H9 (cell line): ENCODE measurements at regions not wholly inside any gene's neighbourhood (a gene's known extent, or its start where the extent isn't known, plus 50 kb on each side); places are given as distances from the start of the nearest gene placed in this dataset.
"Not testable (repeated sequence)": the region's sequence is repeated elsewhere in the genome, so short reads cannot be mapped to it uniquely, and the experiment has no call there.

Source experiments
- DNase-seq: peaks from one replicate; pipeline ENCODE4 v3.0.0-alpha.2; 2017
- H2AFZ ChIP-seq: one replicate; pipeline ENCODE4 v1.6.1; 2013; ENCODE audit warnings: mild to moderate bottlenecking, low read length, control low read depth, moderate library complexity
- H2AK5ac ChIP-seq: 2 replicates; pipeline ENCODE4 v1.6.1; 2013; ENCODE audit warnings: low read length, control low read depth, mixed read lengths; ENCODE audit not compliant: insufficient read length
- H2BK120ac ChIP-seq: one replicate; pipeline ENCODE4 v1.6.1; 2013; ENCODE audit warnings: low read depth, mild to moderate bottlenecking, low read length, control low read depth, inconsistent platforms; ENCODE audit not compliant: poor library complexity, severe bottlenecking
- H2BK12ac ChIP-seq: 2 replicates; pipeline ENCODE4 v1.6.1; 2013; ENCODE audit warnings: low read length, control low read depth, mixed read lengths, low read depth; ENCODE audit not compliant: insufficient read length
- H2BK15ac ChIP-seq: 2 replicates; pipeline ENCODE4 v1.6.1; 2013; ENCODE audit warnings: low read depth, low read length, control low read depth
- H2BK20ac ChIP-seq: one replicate; pipeline ENCODE4 v1.6.1; 2013; ENCODE audit warnings: low read depth, mild to moderate bottlenecking, low read length, control low read depth, inconsistent platforms; ENCODE audit not compliant: poor library complexity, severe bottlenecking
- H2BK5ac ChIP-seq: 2 replicates; pipeline ENCODE4 v1.6.1; 2013; ENCODE audit warnings: low read length, control low read depth, mixed read lengths; ENCODE audit not compliant: insufficient read length
- H3K14ac ChIP-seq: 2 replicates; pipeline ENCODE4 v1.6.1; 2013; ENCODE audit warnings: low read length, control low read depth; ENCODE audit not compliant: insufficient read depth
- H3K18ac ChIP-seq: 2 replicates; pipeline ENCODE4 v1.6.1; 2013; ENCODE audit warnings: low read depth, mild to moderate bottlenecking, mixed read lengths, low read length, control low read depth; ENCODE audit not compliant: insufficient read length
- H3K23ac ChIP-seq: 2 replicates; pipeline ENCODE4 v1.6.1; 2013; ENCODE audit warnings: low read length, control low read depth, mixed read lengths, low read depth; ENCODE audit not compliant: insufficient read length
- H3K23me2 ChIP-seq: 2 replicates; pipeline ENCODE4 v1.6.1; 2013; ENCODE audit warnings: low read depth, mild to moderate bottlenecking, mixed read lengths, low read length, control low read depth; ENCODE audit not compliant: insufficient read length, poor library complexity, severe bottlenecking
- H3K27ac ChIP-seq: 2 replicates; pipeline ENCODE4 v1.5.1; 2013; ENCODE audit warnings: low read length, control low read depth, mixed read lengths, low read depth; ENCODE audit not compliant: insufficient read length
- H3K27me3 ChIP-seq: 2 replicates; pipeline ENCODE4 v1.6.1; 2013; ENCODE audit warnings: low read length, control low read depth, inconsistent platforms; ENCODE audit not compliant: insufficient read depth
- H3K4ac ChIP-seq: 2 replicates; pipeline ENCODE4 v1.6.1; 2013; ENCODE audit warnings: low read depth, mild to moderate bottlenecking, control low read depth, inconsistent platforms, low read length, moderate library complexity
- H3K4me1 ChIP-seq: 2 replicates; pipeline ENCODE4 v1.6.1; 2013; ENCODE audit warnings: low read length, control low read depth, inconsistent platforms; ENCODE audit not compliant: insufficient read depth
- H3K4me2 ChIP-seq: 2 replicates; pipeline ENCODE4 v1.6.1; 2013; ENCODE audit warnings: low read length, control low read depth, mixed read lengths; ENCODE audit not compliant: insufficient read length, insufficient read depth
- H3K56ac ChIP-seq: 2 replicates; pipeline ENCODE4 v1.6.1; 2013; ENCODE audit warnings: low read depth, mild to moderate bottlenecking, mixed read lengths, low read length, control low read depth; ENCODE audit not compliant: insufficient read length
- H3K79me1 ChIP-seq: 2 replicates; pipeline ENCODE4 v1.6.1; 2013; ENCODE audit warnings: low read depth, mild to moderate bottlenecking, moderate library complexity, low read length, control low read depth, inconsistent platforms; ENCODE audit not compliant: insufficient read depth, poor library complexity, severe bottlenecking
- H3K79me2 ChIP-seq: 2 replicates; pipeline ENCODE4 v1.6.1; 2013; ENCODE audit warnings: low read length, control low read depth, inconsistent platforms; ENCODE audit not compliant: insufficient read depth
- H3K9ac ChIP-seq: 2 replicates; pipeline ENCODE4 v1.6.1; 2013; ENCODE audit warnings: low read length, control low read depth, mixed read lengths; ENCODE audit not compliant: insufficient read length; ENCODE audit errors: extremely low read depth
- H3K9me3 ChIP-seq: one replicate; pipeline ENCODE4 v1.6.1; 2013; ENCODE audit warnings: low read depth, low read length, inconsistent platforms; ENCODE audit not compliant: control insufficient read depth
- H3T11ph ChIP-seq: one replicate; pipeline ENCODE4 v1.6.1; 2013; ENCODE audit warnings: mild to moderate bottlenecking, low read length, control low read depth, inconsistent platforms
- H4K20me1 ChIP-seq: one replicate; pipeline ENCODE4 v1.6.1; 2013; ENCODE audit not compliant: control insufficient read depth, insufficient read length, insufficient read depth
- H4K5ac ChIP-seq: 2 replicates; pipeline ENCODE4 v1.6.1; 2013; ENCODE audit warnings: low read depth, mild to moderate bottlenecking, mixed read lengths, low read length, control low read depth; ENCODE audit not compliant: insufficient read length
- H4K8ac ChIP-seq: replicated peaks from 2 replicates; pipeline ENCODE4 v1.6.1; 2013; ENCODE audit warnings: low read length, control low read depth, mixed read lengths, low read depth; ENCODE audit not compliant: insufficient read length
- H4K91ac ChIP-seq: 2 replicates; pipeline ENCODE4 v1.6.1; 2013; ENCODE audit warnings: low read depth, mild to moderate bottlenecking, moderate library complexity, mixed read lengths, low read length, control low read depth; ENCODE audit not compliant: insufficient read length
- H3K27ac Mint-ChIP-seq, 3 experiments: 2 replicates in 2 of 3; 3 replicates in 1 of 3; pipeline ENCODE4 v1.8.0; 2020 to 2021; ENCODE audit warnings: mixed read lengths in 3 of 3, mild to moderate bottlenecking in 1 of 3, moderate library complexity in 1 of 3
- H3K27me3 Mint-ChIP-seq: 2 replicates; pipeline ENCODE4 v1.8.0; 2021; ENCODE audit warnings: low read depth, mild to moderate bottlenecking, moderate library complexity, mixed read lengths
- H3K36me3 Mint-ChIP-seq, 3 experiments: 2 replicates in 2 of 3; 3 replicates in 1 of 3; pipeline ENCODE4 v1.8.0; 2020 to 2021; ENCODE audit warnings: low read depth in 3 of 3, mixed read lengths in 3 of 3; ENCODE audit not compliant: insufficient read depth in 1 of 3
- H3K4me1 Mint-ChIP-seq, 2 experiments: 2 replicates each; pipeline ENCODE4 v1.8.0; 2020; ENCODE audit warnings: mixed read lengths in 2 of 2
- H3K4me3 Mint-ChIP-seq, 2 experiments: 2 replicates in 1 of 2; 3 replicates in 1 of 2; pipeline ENCODE4 v1.8.0; 2020 to 2021; ENCODE audit warnings: mild to moderate bottlenecking in 2 of 2, mixed read lengths in 2 of 2, moderate library complexity in 1 of 2
- H3K9me3 Mint-ChIP-seq, 2 experiments: 2 replicates in 1 of 2; 3 replicates in 1 of 2; pipeline ENCODE4 v1.8.0; 2020; ENCODE audit warnings: mild to moderate bottlenecking in 2 of 2, mixed read lengths in 2 of 2, moderate library complexity in 1 of 2
- CTCF ChIP-seq: fragments of 200-600 bp; sonication (generic); conservative IDR thresholded peaks from 3 replicates; pipeline ENCODE4 v1.8.0; 2021; ENCODE audit warnings: antibody characterized with exemption, mild to moderate bottlenecking
- WGBS: extraction: QIAGEN DNeasy Blood & Tissue Kit; methylation state at CpG from one replicate; pipeline ENCODE4 v1.1.7; 2013; ENCODE audit warnings: missing lambda C conversion rate, low lambda C conversion rate, mixed read lengths; ENCODE audit not compliant: insufficient read length; ENCODE audit errors: extremely low coverage; 5-methylcytosine and 5-hydroxymethylcytosine counted together

DNA sequence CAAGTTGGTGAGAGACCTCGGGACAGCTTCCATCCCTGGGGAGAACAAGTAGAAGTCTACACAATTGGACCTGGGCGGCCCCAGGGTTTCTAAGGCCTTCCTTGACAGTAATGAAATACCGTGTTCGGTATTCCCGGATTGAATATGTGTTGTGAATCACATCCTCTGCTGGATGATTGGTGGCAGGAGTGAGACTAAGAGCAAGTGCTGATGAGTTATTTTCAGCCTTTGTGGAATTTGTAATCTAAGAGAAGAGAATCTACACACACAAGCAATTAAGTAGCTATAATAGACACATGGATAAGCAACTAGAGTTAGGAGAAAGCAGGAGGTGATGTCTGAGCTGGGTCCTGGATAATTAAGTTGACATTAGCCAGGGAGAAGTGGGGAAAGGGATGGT lies 64.8 kb upstream of the VWC2 start:
- no peaks in the 10 kb centered on the region for H4K20me1 ChIP-seq
- H2BK15ac ChIP-seq: no peak overlapping the region
- H2AFZ ChIP-seq: no peak overlapping the region
- no peak for TF ChIP-seq CTCF
- no peaks in the 10 kb centered on the region for H3K79me1 ChIP-seq
- no peak overlapping the region for H3T11ph ChIP-seq
- no peak overlapping the region for H3K4me3 Mint-ChIP-seq
- no peak overlapping the region for H4K91ac ChIP-seq
- H3K27ac ChIP-seq: no peak overlapping the region
- H3K9ac ChIP-seq: no peak overlapping the region
- H3K27ac Mint-ChIP-seq: no peak overlapping the region
- H3K36me3 Mint-ChIP-seq: peaks cover 0 to 6% (median 1%) of the 10 kb centered on the region in 3 experiments; a peak in 3 of 7 replicates
- H4K8ac ChIP-seq: no peak overlapping the region
- no peaks in the 10 kb centered on the region for H3K79me2 ChIP-seq
- no peak for DNase-seq
- H2BK20ac ChIP-seq: no peak overlapping the region
- no peak overlapping the region for H3K23ac ChIP-seq
- H3K4me1 Mint-ChIP-seq: peaks cover 8 to 9% of the 10 kb centered on the region in 2 experiments
- H3K4me2 ChIP-seq: no peak overlapping the region
- no peak overlapping the region for H2BK120ac ChIP-seq
- peaks cover 19% of the 10 kb centered on the region for H3K27me3 Mint-ChIP-seq
- no peak overlapping the region for H3K14ac ChIP-seq
- no peaks in the 10 kb centered on the region for H3K27me3 ChIP-seq
- WGBS: no CpG with 5 or more reads among the region's 5 CpGs
- no peak overlapping the region for H2BK5ac ChIP-seq
- H4K5ac ChIP-seq: no peak overlapping the region
- H3K9me3 ChIP-seq: no peaks in the 10 kb centered on the region
- no peak overlapping the region for H2AK5ac ChIP-seq
- no peak overlapping the region for H3K18ac ChIP-seq
- no peak overlapping the region for H3K56ac ChIP-seq
- H2BK12ac ChIP-seq: no peak overlapping the region
- H3K9me3 Mint-ChIP-seq: peaks cover 0 to 6% of the 10 kb centered on the region in 2 experiments; a peak in 2 of 5 replicates
- no peak overlapping the region for H3K4ac ChIP-seq
- H3K23me2 ChIP-seq: no peaks in the 10 kb centered on the region
- H3K4me1 ChIP-seq: no peaks in the 10 kb centered on the region

- H3K9me3 Mint-ChIP-seq, H3K9me3 ChIP-seq, H3K23me2 ChIP-seq, H3K4me3 Mint-ChIP-seq, H2BK5ac ChIP-seq, H3K27ac Mint-ChIP-seq, H3K79me2 ChIP-seq, H2AK5ac ChIP-seq, H2BK20ac ChIP-seq, H4K91ac ChIP-seq, H2AFZ ChIP-seq, H3K14ac ChIP-seq, H3K4me2 ChIP-seq, H3K23ac ChIP-seq, H4K5ac ChIP-seq, H3K56ac ChIP-seq, H4K20me1 ChIP-seq, H2BK12ac ChIP-seq, H3K27me3 ChIP-seq, H4K8ac ChIP-seq, H3K9ac ChIP-seq, H3K36me3 Mint-ChIP-seq, H3K4ac ChIP-seq, H3K27ac ChIP-seq, DNase-seq, H3K4me1 ChIP-seq, H3K79me1 ChIP-seq, H2BK120ac ChIP-seq, H2BK15ac ChIP-seq, H3K4me1 Mint-ChIP-seq, H3T11ph ChIP-seq, H3K18ac ChIP-seq: not testable (repeated sequence)
- peaks cover 21% of the 10 kb centered on the region for H3K27me3 Mint-ChIP-seq
- no CpG with 5 or more reads among the region's 28 CpGs for WGBS
These were observed 62.2 kb upstream of the VWC2 start for GRCh38 chr7:49711072-49711723.
